NOMO-1 treated with dmso at 0.1 percent for 144 hours (cell line): ENCODE measurements at regions not wholly inside any gene's neighbourhood (a gene's known extent, or its start where the extent isn't known, plus 50 kb on each side); places are given as distances from the start of the nearest gene placed in this dataset.

ENCODE experiments used
- DNase-seq: peaks from one replicate; lab custom pipeline; 2025; ENCODE audit not compliant: unreplicated experiment; lab: John Stamatoyannopoulos, UW

- no peak for DNase-seq
These were observed 67.6 kb downstream of the COX18 start for GRCh38 chr4:73001885-73002284.

GRCh38 chr4:72997409-72997808 lies 72.1 kb downstream of the COX18 start:
- DNase-seq, result no peak

GRCh38 chr4:72994670-72995069 lies 74.8 kb downstream of the COX18 start:
- no peak for DNase-seq

- DNase-seq, result no peak
These were observed 75.6 kb downstream of the COX18 start for GRCh38 chr4:72993876-72994275.

- no peak for DNase-seq
These were observed 77.6 kb downstream of the COX18 start for GRCh38 chr4:72991873-72992272.

- no peak for DNase-seq
These were observed 81.5 kb downstream of the COX18 start for GRCh38 chr4:72987741-72988729.

- DNase-seq, result no peak
These were observed 85.2 kb downstream of the COX18 start for GRCh38 chr4:72984351-72984750.

- DNase-seq, result no peak
These were observed 85.8 kb downstream of the COX18 start for GRCh38 chr4:72983709-72984108.

GRCh38 chr4:72977936-72978485 lies 91.5 kb downstream of the COX18 start:
- no peak for DNase-seq

GRCh38 chr4:72975488-72975784 lies 94.1 kb downstream of the COX18 start:
- no peak for DNase-seq

GRCh38 chr4:72974694-72975487 lies 94.6 kb downstream of the COX18 start:
- no peak for DNase-seq

- no peak for DNase-seq
These were observed 97.9 kb downstream of the COX18 start for GRCh38 chr4:72971572-72971971.

GRCh38 chr4:72970756-72971155 lies 98.8 kb downstream of the COX18 start:
- DNase-seq, result no peak

- DNase-seq, result no peak
These were observed 99.5 kb downstream of the COX18 start for GRCh38 chr4:72969976-72970375.

GRCh38 chr4:72966652-72967051 lies 102.9 kb downstream of the COX18 start:
- DNase-seq, result no peak

GRCh38 chr4:72959411-72959810 lies 110.1 kb downstream of the COX18 start:
- no peak for DNase-seq

- no peak for DNase-seq
These were observed 114.7 kb downstream of the COX18 start for GRCh38 chr4:72954811-72955210.

- DNase-seq, result no peak
These were observed 115.9 kb downstream of the COX18 start for GRCh38 chr4:72953571-72953970.

GRCh38 chr4:72951628-72952027 lies 117.9 kb downstream of the COX18 start:
- DNase-seq, result no peak

- no peak for DNase-seq
These were observed 118.4 kb downstream of the COX18 start for GRCh38 chr4:72951147-72951546.

- DNase-seq, result no peak
These were observed 121.4 kb downstream of the COX18 start for GRCh38 chr4:72948080-72948479.
